GM12891 (cell line): ENCODE measurements at regions not wholly inside any gene's neighbourhood (a gene's known extent, or its start where the extent isn't known, plus 50 kb on each side); places are given as distances from the start of the nearest gene placed in this dataset.

Experiments used
- POLR2A ChIP-seq: IDR thresholded peaks from 2 replicates; pipeline ENCODE4 v1.6.1; 2011; ENCODE audit warnings: low read depth, low read length, control low read depth
- POLR2AphosphoS5 ChIP-seq: IDR thresholded peaks from 2 replicates; pipeline ENCODE4 v1.6.1; 2011; ENCODE audit warnings: low read depth, low read length, control low read depth
- SPI1 ChIP-seq: IDR thresholded peaks from 2 replicates; pipeline ENCODE4 v1.6.1; 2011; ENCODE audit warnings: low read depth, low read length, control low read depth
- TAF1 ChIP-seq: IDR thresholded peaks from 2 replicates; pipeline ENCODE4 v1.6.1; 2011; ENCODE audit warnings: low read depth, low read length, control low read depth

DNA sequence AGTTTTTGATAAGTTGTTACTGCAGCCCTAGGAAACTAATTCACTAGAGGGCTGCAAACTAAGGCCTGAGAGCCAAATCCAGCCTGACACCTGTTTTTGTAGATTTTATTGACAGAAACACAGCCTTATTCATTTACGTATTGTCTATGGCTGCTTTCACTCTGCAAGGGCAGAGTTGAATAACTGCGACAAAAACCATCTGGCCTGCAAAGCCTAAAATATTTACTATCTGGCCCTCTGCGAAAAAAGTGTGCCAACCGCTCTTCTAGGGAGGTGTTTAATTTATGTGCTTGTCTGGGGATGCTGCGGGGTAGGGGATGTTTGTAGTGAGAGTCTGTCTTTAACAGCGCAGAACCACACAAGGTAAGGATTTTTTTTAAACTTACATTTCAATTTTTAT is 165.0 kb upstream of the RBFOX1 start:
- no peak for TF ChIP-seq SPI1
- no peak for TF ChIP-seq POLR2A
- no peak for TF ChIP-seq TAF1
- TF ChIP-seq POLR2AphosphoS5 = no peak
